MM.1S (cell line): ENCODE measurements at regions not wholly inside any gene's neighbourhood (a gene's known extent, or its start where the extent isn't known, plus 50 kb on each side); places are given as distances from the start of the nearest gene placed in this dataset.

Experiments used
- DNase-seq: peaks from one replicate; pipeline ENCODE4 v3.0.0-alpha.2; 2015
- H2AFZ ChIP-seq: fragments of 300-600 bp; sonication (generic); 2 replicates; pipeline ENCODE4 v1.6.0; 2016; ENCODE audit warnings: antibody characterized with exemption, low read length
- H3F3A ChIP-seq: fragments of 300-600 bp; sonication (generic); 2 replicates; pipeline ENCODE4 v1.6.1; 2016; ENCODE audit warnings: mild to moderate bottlenecking, antibody characterized with exemption, low read length, moderate library complexity, mixed read lengths; ENCODE audit not compliant: insufficient read depth
- H3K27ac ChIP-seq: fragments of 300-600 bp; sonication (generic); 2 replicates; pipeline ENCODE4 v1.5.1; 2016; ENCODE audit warnings: mild to moderate bottlenecking, low read length
- H3K27me3 ChIP-seq: fragments of 300-600 bp; sonication (generic); replicated peaks from 2 replicates; pipeline ENCODE4 v1.6.0; 2016; ENCODE audit warnings: low read length; ENCODE audit not compliant: insufficient read depth
- H3K36me3 ChIP-seq: fragments of 300-600 bp; sonication (generic); replicated peaks from 2 replicates; pipeline ENCODE4 v1.6.1; 2016; ENCODE audit warnings: mild to moderate bottlenecking, low read length, mixed read lengths; ENCODE audit not compliant: insufficient read depth
- H3K4me1 ChIP-seq: fragments of 300-600 bp; sonication (generic); 2 replicates; pipeline ENCODE4 v1.6.1; 2016; ENCODE audit warnings: low read length, mixed read lengths
- H3K4me2 ChIP-seq: fragments of 300-600 bp; sonication (generic); 2 replicates; pipeline ENCODE4 v1.6.0; 2016; ENCODE audit warnings: low read depth, low read length
- H3K4me3 ChIP-seq: fragments of 300-600 bp; sonication (generic); 2 replicates; pipeline ENCODE4 v1.5.1; 2016; ENCODE audit warnings: low read length, mixed read lengths
- H3K79me2 ChIP-seq: fragments of 300-600 bp; sonication (generic); 2 replicates; pipeline ENCODE4 v1.6.1; 2016; ENCODE audit warnings: mixed run types, low read length, mixed read lengths
- H3K9ac ChIP-seq: fragments of 300-600 bp; sonication (generic); 2 replicates; pipeline ENCODE4 v1.6.1; 2016; ENCODE audit warnings: low read length, mixed read lengths
- H3K9me2 ChIP-seq: fragments of 300-600 bp; sonication (generic); replicated peaks from 2 replicates; pipeline ENCODE4 v1.6.1; 2016; ENCODE audit warnings: mild to moderate bottlenecking, low read length, mixed read lengths; ENCODE audit not compliant: insufficient read depth
- H3K9me3 ChIP-seq: fragments of 300-600 bp; sonication (generic); replicated peaks from 2 replicates; pipeline ENCODE4 v1.6.1; 2016; ENCODE audit warnings: mild to moderate bottlenecking, low read length, mixed read lengths; ENCODE audit not compliant: insufficient read depth
- H4K20me1 ChIP-seq: fragments of 300-600 bp; sonication (generic); 2 replicates; pipeline ENCODE4 v1.6.1; 2016; ENCODE audit warnings: mild to moderate bottlenecking, low read length, moderate library complexity, mixed read lengths; ENCODE audit not compliant: insufficient read depth
- EZH2 ChIP-seq: fragments of 300-600 bp; sonication (generic); optimal IDR thresholded peaks from 2 replicates; pipeline ENCODE3; 2017; ENCODE audit warnings: low read depth, mild to moderate bottlenecking, antibody characterized with exemption, low read length, mixed read lengths
- EZH2phosphoT487 ChIP-seq: fragments of 300-600 bp; sonication (generic); IDR thresholded peaks from 2 replicates; pipeline ENCODE4 v1.6.1; 2018; ENCODE audit warnings: antibody characterized with exemption, low read length
- TF ChIP-seq, protein P1 (sequence below): fragments of 300-600 bp; sonication (generic); IDR thresholded peaks from 2 replicates; pipeline ENCODE4 v1.5.1; 2016; ENCODE audit warnings: antibody characterized with exemption, low read length, mixed read lengths

- Histone ChIP-seq H3K4me1 (no peaks in the 10 kb centered on the region), H3K9me3 (no peaks in the 10 kb centered on the region), H3K27ac (no peak overlapping the region), H3K79me2 (no peaks in the 10 kb centered on the region), H2AFZ (no peak overlapping the region), H3K27me3 (no peaks in the 10 kb centered on the region), H3K9me2 (no peaks in the 10 kb centered on the region), H3K4me2 (no peak overlapping the region), H3F3A (no peaks in the 10 kb centered on the region), H4K20me1 (no peaks in the 10 kb centered on the region), H3K4me3 (no peak overlapping the region), H3K9ac (no peak overlapping the region), H3K36me3 (no peaks in the 10 kb centered on the region)
- TF ChIP-seq, protein P1, sequence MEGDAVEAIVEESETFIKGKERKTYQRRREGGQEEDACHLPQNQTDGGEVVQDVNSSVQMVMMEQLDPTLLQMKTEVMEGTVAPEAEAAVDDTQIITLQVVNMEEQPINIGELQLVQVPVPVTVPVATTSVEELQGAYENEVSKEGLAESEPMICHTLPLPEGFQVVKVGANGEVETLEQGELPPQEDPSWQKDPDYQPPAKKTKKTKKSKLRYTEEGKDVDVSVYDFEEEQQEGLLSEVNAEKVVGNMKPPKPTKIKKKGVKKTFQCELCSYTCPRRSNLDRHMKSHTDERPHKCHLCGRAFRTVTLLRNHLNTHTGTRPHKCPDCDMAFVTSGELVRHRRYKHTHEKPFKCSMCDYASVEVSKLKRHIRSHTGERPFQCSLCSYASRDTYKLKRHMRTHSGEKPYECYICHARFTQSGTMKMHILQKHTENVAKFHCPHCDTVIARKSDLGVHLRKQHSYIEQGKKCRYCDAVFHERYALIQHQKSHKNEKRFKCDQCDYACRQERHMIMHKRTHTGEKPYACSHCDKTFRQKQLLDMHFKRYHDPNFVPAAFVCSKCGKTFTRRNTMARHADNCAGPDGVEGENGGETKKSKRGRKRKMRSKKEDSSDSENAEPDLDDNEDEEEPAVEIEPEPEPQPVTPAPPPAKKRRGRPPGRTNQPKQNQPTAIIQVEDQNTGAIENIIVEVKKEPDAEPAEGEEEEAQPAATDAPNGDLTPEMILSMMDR = no peak
- TF ChIP-seq EZH2 (no peak), EZH2phosphoT487 (no peak)
- no peak for DNase-seq
Measured at GRCh38 chrX:9205599-9206223, 171.8 kb upstream of the FAM9B start.

- Histone ChIP-seq H3K79me2 (no peaks in the 10 kb centered on the region), H3K4me3 (no peak overlapping the region), H3K9me2 (no peaks in the 10 kb centered on the region), H3K4me1 (no peaks in the 10 kb centered on the region), H4K20me1 (no peaks in the 10 kb centered on the region), H3K4me2 (no peak overlapping the region), H3K9me3 (no peaks in the 10 kb centered on the region), H3K36me3 (no peaks in the 10 kb centered on the region), H3K9ac (no peak overlapping the region), H3K27ac (no peak overlapping the region), H2AFZ (no peak overlapping the region), H3F3A (no peaks in the 10 kb centered on the region), H3K27me3 (no peaks in the 10 kb centered on the region)
- no peak for TF ChIP-seq EZH2
- TF ChIP-seq, protein P1 = no peak
- no peak for TF ChIP-seq EZH2phosphoT487
- no peak for DNase-seq
Measured at GRCh38 chrX:9207142-9207541, 173.2 kb upstream of the FAM9B start.

GRCh38 chrX:9211269-9211668 is 177.3 kb upstream of the FAM9B start:
- Histone ChIP-seq H3F3A (no peaks in the 10 kb centered on the region), H3K27ac (no peak overlapping the region), H3K4me1 (no peaks in the 10 kb centered on the region), H2AFZ (no peak overlapping the region), H4K20me1 (no peaks in the 10 kb centered on the region), H3K9me2 (no peaks in the 10 kb centered on the region), H3K9ac (no peak overlapping the region), H3K4me2 (no peak overlapping the region), H3K36me3 (no peaks in the 10 kb centered on the region), H3K9me3 (no peaks in the 10 kb centered on the region), H3K27me3 (no peaks in the 10 kb centered on the region), H3K79me2 (no peaks in the 10 kb centered on the region), H3K4me3 (no peak overlapping the region)
- TF ChIP-seq, protein P1 = no peak
- TF ChIP-seq EZH2 = no peak
- TF ChIP-seq EZH2phosphoT487 = no peak
- no peak for DNase-seq
